Hematopoietic multipotent progenitor cell treated with erythropoietin and hydrocortisone succinate and interleukin-3 and kit ligand, for 15 days (in vitro differentiated cells): ENCODE measurements at regions not wholly inside any gene's neighbourhood (a gene's known extent, or its start where the extent isn't known, plus 50 kb on each side); places are given as distances from the start of the nearest gene placed in this dataset.
A peak's percentile ranks its signal among the peaks of the same experiment; 100 is the strongest.
"Not testable (repeated sequence)": the region's sequence is repeated elsewhere in the genome, so short reads cannot be mapped to it uniquely, and the experiment has no call there.

Source experiments
- DNase-seq: peaks from one replicate; pipeline ENCODE4 v3.0.0-alpha.2; 2015; ENCODE audit warnings: low spot score

- no peak for DNase-seq
These were observed 87.1 kb downstream of the SCN11A start for GRCh38 chr3:38964646-38965045.

GRCh38 chr3:38964204-38964603, 87.5 kb downstream of the SCN11A start:
- DNase-seq, result no peak

- peak; percentile 8 for DNase-seq
These were observed 90.7 kb downstream of the SCN11A start for GRCh38 chr3:38960953-38961622.

GRCh38 chr3:38960042-38960622, 91.6 kb downstream of the SCN11A start:
- DNase-seq, result no peak

- DNase-seq, result no peak
These were observed 93.6 kb downstream of the SCN11A start for GRCh38 chr3:38958026-38958720.

- no peak for DNase-seq
These were observed 94.4 kb downstream of the SCN11A start for GRCh38 chr3:38957296-38957695.

- DNase-seq, result no peak
These were observed 99.0 kb downstream of the SCN11A start for GRCh38 chr3:38952721-38953120.

GRCh38 chr3:38951167-38951566, 100.6 kb downstream of the SCN11A start:
- DNase-seq, result not testable (repeated sequence)

GRCh38 chr3:38950581-38950980, 101.2 kb downstream of the SCN11A start:
- no peak for DNase-seq

GRCh38 chr3:38949994-38950393, 101.8 kb downstream of the SCN11A start:
- no peak for DNase-seq

GRCh38 chr3:38940394-38940793, 111.3 kb downstream of the SCN11A start:
- DNase-seq, result no peak

- no peak for DNase-seq
These were observed 109.3 kb upstream of the SCN10A start for GRCh38 chr3:38925351-38925750.

GRCh38 chr3:38916706-38917105, 100.7 kb upstream of the SCN10A start:
- DNase-seq, result no peak

- no peak for DNase-seq
These were observed 91.4 kb upstream of the SCN10A start for GRCh38 chr3:38907426-38907825.

- no peak for DNase-seq
These were observed 74.4 kb upstream of the SCN10A start for GRCh38 chr3:38890426-38890825.

GRCh38 chr3:38878646-38879045, 62.6 kb upstream of the SCN10A start:
- no peak for DNase-seq
